ENCODE measurements at regions not wholly inside any gene's neighbourhood (a gene's known extent, or its start where the extent isn't known, plus 50 kb on each side); places are given as distances from the start of the nearest gene placed in this dataset.
A peak's percentile ranks its signal among the peaks of the same experiment; 100 is the strongest.
"Not testable (repeated sequence)": the region's sequence is repeated elsewhere in the genome, so short reads cannot be mapped to it uniquely, and the experiment has no call there.

DNA sequence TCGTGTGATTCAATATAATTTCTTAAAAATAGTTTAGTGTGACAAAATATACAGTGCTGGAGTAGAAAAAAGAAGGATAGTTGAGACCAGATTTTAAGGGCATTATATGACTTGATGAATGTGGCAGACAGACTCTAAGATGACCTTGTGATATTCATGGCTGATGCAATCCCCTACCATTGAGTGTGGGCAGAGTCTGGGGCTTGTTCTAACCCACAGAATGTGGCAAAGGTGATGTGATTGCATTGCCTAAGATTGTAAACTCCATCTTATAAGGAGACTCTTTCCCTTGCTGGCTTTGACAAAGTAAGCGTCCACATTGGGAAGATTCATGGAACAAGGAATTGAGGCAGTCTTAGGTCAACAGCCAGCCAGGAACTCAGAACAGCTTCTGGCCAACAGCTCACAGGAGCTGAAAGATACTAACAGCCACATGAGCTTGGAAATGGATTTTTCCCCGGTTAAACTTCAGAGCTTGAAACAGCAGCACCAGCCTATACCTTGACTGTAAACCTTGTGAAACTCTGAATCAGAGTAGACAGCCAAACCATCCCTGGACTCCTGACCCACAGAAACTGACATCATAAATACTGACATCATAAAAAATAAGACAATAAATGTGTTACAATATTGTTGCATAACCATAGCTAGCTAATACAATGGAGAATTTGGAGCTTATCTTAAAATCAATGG is 864.5 kb downstream of the TTLL7 start:
- DNase-seq (ENCODE audit: low spot score) = not testable (repeated sequence)

- no peak for DNase-seq (ENCODE audit: low spot score)
Measured at GRCh38 chr1:83131692-83131955, 867.3 kb downstream of the TTLL7 start.

DNA sequence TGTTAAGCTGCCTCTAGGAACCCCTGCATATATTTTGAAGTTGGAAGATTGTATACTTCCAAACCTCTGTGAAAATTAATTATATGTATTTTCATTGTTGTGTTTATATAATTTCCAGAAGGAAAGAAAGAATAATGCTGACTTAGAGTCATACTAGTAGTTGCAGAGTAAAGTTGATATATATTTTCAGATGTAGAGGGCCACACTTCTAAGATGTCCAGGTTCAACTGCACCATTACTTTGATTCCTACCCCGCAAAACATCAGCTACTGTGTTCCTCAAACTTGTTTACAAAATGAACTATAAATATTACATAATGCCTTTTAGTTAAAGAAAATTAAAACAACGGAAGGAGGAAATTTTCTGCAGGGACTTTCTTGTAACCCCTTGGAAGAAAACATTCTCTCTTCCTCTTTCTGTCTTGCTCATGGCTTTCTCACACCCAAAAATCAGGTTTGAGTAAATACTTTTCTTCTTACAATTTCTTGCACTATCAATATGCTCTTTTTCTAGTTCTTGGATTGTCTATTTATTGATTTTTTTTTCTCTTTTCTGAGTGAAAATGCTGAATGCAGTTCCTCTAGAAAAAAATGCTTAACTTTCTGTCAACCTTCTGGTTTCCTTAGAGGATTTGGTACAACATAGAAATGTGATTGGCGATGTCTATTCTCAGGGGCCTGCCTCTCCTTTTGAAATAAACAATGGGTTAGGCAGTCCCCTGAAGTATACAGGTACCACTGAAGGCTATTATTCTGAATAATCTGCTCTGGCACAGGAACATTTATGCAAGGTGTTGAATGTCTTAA is 867.8 kb downstream of the TTLL7 start:
- no peak for DNase-seq (ENCODE audit: low spot score)

DNA sequence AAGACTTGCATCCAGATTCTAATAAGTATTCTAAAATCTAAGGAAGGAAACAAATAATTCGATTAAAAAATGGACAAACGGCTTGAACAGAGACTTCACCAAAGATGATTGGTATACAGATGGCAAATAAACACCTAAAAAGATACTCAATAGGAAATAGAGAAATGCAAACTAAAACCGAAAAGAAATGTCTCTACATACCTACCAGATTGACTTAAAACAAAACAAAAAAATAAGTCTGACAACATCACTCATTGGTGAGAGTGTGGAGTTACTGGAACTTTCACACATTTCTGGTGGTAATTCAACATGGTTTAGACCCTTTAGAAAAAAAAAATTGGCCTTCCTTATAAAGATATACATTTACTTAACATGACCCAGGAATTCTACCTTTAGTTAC is 869.8 kb downstream of the TTLL7 start:
- no peak for DNase-seq (ENCODE audit: low spot score)

- no peak for DNase-seq (ENCODE audit: low spot score)
Measured at GRCh38 chr1:83125456-83125855, 873.5 kb downstream of the TTLL7 start.

DNA sequence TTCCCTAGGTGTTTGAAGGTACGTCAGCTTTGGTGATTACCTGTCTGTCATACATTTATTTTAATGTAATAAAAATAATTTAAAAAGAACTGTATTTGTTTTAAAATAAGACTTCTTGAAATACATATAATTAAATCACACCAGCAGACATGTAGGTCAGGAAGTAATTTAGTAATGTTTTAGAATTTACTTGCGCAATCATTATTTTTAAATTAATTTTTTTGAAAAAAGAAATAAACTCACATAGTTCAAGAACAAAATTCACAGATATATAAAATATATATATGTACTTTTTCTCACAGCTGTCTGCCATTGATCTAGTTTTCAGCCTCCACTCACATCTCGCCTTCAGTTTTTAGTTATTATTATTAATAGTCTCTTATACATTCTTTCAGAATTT is 875.9 kb downstream of the TTLL7 start:
- DNase-seq (ENCODE audit: low spot score) = no peak

GRCh38 chr1:83118472-83118871 is 880.5 kb downstream of the TTLL7 start:
- DNase-seq (ENCODE audit: low spot score) = no peak

DNA sequence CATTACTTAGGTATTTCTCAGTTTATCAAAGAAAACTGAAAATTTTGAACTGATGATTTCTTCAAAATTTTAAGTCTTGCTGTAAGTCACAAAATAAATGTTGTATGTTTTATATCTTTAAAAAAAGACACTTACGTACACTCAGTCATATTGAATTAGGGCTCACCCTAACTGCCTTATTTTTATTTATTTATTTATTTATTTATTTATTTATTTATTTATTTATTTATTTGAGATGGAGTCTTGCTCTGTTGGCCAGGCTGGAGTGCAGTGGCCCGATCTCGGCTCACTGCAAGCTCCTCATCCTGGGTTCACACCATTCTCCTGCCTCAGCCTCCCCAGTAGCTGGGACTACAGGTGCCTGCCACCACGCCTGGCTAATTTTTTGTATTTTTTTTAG is 881.9 kb downstream of the TTLL7 start:
- not testable (repeated sequence) for DNase-seq (ENCODE audit: low spot score)

GRCh38 chr1:83115785-83116184 is 883.1 kb downstream of the TTLL7 start:
- no peak for DNase-seq (ENCODE audit: low spot score)

DNA sequence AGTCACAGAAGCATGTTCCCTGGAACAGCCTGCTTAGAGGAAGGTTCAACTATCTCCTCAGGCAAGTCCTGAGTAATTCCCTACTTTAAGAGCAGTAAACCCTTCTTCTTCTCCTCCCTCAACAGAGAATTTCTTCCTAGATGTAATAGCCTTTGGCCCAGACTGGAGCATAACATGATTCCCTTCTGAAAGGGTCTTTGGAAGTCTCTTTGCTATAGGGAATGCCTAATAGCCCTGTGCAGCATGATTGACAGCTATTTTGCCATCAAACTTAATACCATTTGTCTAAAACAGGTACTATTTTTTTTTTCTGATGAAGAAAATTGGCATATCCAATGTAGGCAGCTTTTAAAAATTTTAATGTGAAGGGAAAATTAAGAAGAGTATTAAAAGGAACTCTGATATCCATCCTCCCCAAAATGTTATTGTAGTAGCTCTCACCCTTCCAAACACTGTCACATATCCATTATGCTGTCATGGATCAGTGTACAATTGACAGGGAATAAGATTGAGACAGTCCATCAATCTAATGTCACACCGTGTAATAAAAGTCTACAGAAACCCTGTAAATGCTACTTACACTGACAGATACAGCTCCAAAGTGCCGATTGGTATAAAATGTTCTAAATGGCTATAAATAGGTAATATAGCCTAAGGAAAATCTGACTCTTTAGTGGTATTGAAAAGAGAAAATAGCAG is 884.6 kb downstream of the TTLL7 start:
- DNase-seq (ENCODE audit: low spot score) = no peak

GRCh38 chr1:83113652-83114051 is 885.3 kb downstream of the TTLL7 start:
- peak; percentile 14 for DNase-seq (ENCODE audit: low spot score)

DNA sequence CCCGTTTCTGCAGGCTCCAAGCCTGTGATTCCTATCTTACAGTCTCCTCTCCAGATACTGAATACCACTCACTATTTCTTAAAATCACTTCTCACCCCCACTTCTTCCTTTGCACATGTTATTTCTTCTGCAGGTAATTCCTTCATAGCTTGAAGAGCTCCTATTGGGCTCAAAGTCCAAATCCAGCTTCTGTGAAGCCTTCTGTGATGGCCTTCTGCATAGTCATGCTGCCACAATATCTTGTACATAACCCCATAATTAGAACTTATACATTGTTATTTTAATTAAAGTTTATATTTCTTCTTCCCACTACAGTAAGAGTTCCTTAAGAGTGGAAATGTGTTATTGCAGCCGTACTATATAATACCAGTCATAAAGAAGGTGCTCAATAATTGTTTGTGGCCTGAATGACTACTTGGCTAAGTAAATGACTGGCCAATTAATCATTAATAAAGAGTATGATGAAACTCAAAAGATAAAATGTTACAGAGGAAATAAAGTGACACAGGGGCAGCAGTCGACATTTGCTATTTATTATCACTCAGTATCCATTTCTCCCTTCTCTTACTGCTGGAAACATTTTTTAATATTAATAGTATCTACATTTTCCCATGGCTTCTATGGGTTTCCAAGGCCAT is 886.6 kb downstream of the TTLL7 start:
- no peak for DNase-seq (ENCODE audit: low spot score)

GRCh38 chr1:83110156-83110555 is 888.8 kb downstream of the TTLL7 start:
- DNase-seq (ENCODE audit: low spot score) = no peak

- DNase-seq (ENCODE audit: low spot score) = no peak
Measured at GRCh38 chr1:83109692-83110091, 889.2 kb downstream of the TTLL7 start.

- DNase-seq (ENCODE audit: low spot score) = no peak
Measured at GRCh38 chr1:83104558-83104957, 894.4 kb downstream of the TTLL7 start.

- no peak for DNase-seq (ENCODE audit: low spot score)
Measured at GRCh38 chr1:83103341-83103740, 895.6 kb downstream of the TTLL7 start.

GRCh38 chr1:83102630-83103071 is 896.3 kb downstream of the TTLL7 start:
- peak; percentile 66 for DNase-seq (ENCODE audit: low spot score)

- DNase-seq (ENCODE audit: low spot score) = no peak
Measured at GRCh38 chr1:83101406-83101805, 897.5 kb downstream of the TTLL7 start.

DNA sequence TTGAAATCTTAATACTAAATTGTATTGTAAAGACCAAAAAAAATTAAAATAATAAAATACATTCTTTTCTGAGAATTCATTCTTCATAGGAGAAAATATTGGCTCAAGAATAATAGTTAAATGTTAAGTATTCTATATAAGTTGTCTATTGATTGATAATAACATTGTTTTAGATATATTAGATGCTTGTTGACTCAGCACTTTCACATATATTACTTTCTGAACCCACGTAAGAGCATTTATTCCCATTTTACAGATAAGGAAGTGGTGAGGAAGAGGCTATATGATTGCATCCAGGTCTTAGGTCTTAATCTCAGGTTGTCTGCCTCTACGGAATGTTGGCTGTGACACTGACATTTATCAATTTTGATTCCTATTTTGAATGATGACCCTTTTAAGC is 898.8 kb downstream of the TTLL7 start:
- no peak for DNase-seq (ENCODE audit: low spot score)

GRCh38 chr1:83098791-83099190 is 900.1 kb downstream of the TTLL7 start:
- no peak for DNase-seq (ENCODE audit: low spot score)

GRCh38 chr1:83098131-83098530 is 900.8 kb downstream of the TTLL7 start:
- DNase-seq (ENCODE audit: low spot score) = no peak

DNA sequence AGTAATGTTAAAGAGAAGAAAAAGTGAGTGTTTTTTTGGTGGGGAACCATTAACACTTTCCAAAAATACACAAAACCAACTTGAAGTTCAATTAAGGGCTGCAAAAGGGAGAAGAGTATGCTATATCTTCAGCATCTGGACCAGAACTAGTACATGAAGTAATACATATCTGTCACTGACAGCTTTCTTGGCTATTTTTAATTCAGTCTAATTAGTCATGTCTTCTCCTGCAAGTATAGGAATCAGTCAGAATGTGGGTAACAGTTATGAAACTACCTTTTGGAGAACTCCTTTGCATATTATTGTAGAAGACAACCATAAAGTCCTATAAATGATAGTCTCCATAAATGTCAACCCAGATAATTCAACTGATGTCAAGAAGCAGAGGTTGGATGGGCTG is 901.2 kb downstream of the TTLL7 start:
- DNase-seq (ENCODE audit: low spot score) = no peak

DNA sequence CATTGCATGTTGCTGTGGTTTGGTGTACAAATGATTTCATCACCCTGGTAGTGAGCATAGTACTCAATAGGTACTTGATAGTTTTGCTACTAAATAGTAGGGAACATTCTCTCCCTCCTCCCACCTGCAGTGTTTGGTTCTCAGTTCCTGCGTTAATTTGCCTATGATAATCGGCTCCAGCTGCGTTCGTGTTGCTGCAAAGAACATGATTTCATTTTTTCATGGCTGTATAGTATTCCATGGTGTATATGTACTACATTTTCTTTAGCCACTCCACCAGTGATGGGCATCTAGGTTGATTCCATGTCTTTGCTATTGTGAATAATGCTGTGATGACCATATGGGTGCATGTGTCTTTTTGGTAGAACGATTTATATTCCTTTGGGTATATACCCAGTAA is 903.4 kb downstream of the TTLL7 start:
- no peak for DNase-seq (ENCODE audit: low spot score)

Measured in A172 (cell line).